ENCODE measurements at regions not wholly inside any gene's neighbourhood (a gene's known extent, or its start where the extent isn't known, plus 50 kb on each side); places are given as distances from the start of the nearest gene placed in this dataset.
A peak's percentile ranks its signal among the peaks of the same experiment; 100 is the strongest.
"Not testable (repeated sequence)": the region's sequence is repeated elsewhere in the genome, so short reads cannot be mapped to it uniquely, and the experiment has no call there.

DNA sequence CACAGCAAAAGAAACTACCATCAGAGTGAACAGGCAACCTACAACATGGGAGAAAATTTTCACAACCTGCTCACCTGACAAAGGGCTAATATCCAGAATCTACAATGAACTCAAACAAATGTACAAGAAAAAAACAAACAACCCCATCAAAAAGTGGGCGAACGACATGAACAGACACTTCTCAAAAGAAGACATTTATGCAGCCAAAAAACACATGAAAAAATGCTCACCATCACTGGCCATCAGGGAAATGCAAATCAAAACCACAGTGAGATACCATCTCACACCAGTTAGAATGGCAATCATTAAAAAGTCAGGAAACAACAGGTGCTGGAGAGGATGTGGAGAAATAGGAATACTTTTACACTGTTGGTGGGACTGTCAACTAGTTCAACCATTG is 207.8 kb downstream of the USP6NL start:
- DNase-seq (ENCODE audit: low spot score) = not testable (repeated sequence)

DNA sequence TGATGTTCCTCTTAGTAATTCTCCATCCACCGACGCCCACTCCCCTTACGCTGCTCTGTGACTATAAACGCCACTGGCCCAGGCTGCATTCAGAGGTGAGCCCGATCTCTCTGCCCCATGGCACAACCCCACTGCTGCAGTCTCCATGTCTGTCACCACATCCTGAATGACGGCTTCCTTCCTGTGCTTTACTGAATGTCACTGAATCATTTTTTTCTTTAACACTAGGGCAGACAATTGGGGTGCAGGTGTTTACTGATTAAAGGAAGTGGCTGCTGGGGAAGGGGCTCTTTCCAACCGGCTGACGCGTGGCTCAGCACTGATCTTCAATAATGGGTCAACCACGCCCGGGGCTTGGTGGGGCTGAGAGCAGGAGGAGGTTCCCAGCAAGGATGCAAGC is 208.3 kb downstream of the USP6NL start:
- DNase-seq (ENCODE audit: low spot score) = peak; percentile 74

DNA sequence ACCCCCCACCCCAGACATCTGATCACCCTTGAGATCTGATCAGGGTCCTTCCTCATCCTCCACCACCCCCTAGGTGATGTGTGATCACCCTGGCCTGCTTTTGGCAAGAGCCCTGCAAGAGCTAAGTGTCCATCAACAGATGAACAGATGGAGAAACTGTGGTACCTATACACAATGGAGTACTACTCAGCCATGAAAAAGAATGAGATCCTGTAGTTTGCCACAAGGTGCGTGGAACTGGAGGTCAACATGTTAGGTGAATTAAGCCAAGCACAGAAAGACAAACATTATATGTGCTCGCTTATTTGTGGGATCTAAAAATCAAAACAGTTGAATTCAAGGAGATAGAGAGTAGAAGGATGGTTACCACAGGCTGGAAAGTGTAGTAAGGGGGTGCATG is 209.1 kb downstream of the USP6NL start:
- no peak for DNase-seq (ENCODE audit: low spot score)

DNA sequence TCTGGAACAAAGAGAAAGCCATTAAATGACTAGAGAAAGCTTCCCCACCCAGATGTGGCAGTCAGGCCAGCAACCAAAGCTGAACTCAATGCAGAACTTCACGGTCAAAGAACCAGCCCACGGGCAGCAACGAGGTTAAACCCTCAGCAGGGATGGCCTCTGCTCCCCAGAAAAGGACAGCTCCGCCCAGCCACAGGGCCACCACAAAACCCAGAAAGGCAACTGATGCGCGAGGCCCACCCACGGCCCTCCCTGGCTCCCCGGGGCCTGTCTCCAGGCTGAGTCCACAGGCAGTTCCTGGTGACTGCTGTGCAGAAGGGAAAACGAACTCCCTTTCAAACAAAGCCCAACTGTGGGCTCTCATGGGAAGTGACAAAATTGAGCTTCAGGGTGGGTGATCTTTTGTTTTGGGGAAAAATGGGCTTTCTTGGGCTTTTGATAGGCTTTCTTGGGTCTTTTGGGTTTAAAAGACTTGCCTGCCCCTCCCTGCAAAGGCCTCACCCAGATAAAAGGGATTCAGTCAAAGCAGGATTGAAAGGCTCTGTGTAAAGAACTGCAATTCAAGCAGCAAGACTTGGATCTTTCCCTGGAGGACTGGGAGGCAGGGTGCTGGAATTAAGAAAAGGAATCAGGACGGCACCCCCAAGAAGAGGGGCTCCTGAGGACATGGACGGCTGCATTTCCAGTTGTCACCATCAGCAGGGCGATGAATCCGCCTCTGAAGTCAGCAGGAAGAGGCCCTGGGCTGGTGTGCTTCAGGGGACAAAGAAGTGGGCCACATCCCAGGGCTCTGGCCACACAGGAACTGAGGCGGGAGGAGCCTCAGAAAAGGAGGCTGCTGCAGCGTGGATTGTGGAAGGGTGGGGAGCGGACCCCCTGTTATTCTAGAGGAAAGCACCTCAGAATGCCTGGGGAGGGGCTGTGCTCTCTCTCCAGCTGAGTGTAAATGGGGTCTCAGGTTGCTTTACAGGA is 209.9 kb downstream of the USP6NL start:
- DNase-seq (ENCODE audit: low spot score) = no peak

DNA sequence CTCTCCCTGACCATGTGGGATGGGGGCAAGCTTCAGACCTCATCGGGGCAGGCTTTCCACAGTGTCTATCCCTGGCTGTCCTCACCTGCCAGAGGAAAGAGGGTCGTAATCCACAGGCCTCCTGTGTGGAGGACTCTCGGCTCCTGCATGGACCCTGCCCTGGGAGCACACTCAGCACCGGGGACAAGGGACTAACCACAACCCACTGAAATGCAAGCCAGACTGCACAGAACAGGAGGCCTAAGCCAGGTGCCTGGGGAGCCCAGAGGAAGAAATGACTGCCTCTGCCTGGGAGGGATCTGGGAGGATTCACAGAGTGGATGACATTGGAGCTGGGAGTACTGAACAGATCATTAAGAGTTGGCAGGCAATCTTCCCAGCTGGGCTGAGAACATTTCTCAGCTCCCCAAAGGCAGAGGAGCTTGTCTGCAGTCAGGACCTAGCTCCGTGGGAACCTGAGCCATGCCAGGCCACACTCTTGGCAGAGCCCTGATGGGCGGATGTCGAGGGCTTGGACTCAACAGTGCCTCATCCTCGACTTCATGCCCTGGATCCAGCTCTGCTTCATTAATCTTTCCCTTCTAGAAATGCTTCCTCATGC is 213.4 kb downstream of the USP6NL start:
- no peak for DNase-seq (ENCODE audit: low spot score)

DNA sequence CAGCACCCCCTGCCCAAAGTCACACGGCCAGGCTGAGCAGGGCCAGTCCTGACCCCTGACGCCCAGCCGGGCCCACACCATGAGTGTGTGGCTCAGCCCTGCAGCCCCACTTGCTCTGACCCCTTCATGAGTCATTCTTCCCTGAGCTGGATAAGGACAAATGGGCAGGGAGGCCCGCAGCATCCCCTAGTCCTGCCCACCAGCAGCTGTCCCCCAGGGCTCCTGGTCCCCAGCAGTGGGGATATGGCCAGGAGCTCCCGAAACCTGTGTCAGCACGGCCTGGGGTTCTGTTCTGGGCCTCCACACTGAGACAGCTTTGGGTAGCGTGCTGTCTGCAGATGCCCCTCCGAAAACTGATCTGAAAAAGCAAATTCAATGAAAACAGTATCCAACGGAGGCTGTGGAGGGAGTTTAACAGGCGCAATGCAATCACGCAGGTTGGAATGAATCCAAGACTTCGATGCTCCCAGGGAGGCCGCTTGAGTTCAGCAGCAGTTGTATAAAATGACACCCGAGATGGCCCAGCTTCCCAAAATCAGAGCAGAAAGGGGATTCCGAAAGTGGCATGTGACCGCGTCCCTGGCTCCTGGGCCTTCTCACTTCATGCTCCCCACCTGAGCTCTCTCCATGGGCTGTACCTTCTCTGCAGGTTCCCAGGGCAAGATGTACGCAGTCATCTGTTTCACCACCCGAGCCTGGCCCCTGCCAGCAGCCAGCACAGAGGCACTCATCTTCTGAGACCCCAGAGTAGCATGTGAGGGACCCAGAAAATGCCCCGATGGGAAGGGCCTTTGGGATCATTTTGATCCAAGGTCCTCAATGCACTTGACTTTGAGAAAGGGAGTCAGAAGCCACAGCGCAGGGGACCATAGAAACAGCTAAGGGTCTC is 214.1 kb downstream of the USP6NL start:
- no peak for DNase-seq (ENCODE audit: low spot score)

DNA sequence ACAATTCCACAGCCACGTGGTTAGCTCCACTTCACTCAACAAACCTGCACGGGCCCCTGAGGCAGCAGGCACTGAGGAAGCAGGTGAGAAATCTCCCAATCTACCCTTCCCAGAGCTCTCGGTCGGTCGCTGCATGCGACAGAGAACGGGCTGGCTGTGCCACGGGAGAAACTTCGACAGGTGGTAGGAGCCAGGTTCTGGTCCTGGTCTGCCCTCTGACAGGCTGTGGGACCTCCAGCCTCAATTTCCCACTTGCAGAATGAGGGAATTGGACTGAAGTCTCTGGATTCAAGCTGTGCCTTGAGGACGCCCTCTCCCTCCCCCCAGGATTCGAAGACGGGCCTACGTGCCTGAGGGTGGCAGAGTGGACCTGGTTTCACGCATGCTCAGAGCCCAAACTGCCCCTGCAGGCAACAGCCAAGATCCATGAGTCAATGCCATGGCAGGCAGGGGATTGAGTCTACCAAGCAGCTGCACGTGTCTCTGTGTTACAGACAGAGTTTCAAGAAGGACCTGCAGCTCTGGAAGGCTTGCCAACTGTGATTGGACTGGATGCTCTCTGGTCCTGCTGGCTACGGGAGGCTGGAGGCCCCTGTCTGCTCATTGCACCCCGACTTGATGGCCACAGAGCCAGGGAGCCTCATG is 215.0 kb downstream of the USP6NL start:
- no peak for DNase-seq (ENCODE audit: low spot score)

DNA sequence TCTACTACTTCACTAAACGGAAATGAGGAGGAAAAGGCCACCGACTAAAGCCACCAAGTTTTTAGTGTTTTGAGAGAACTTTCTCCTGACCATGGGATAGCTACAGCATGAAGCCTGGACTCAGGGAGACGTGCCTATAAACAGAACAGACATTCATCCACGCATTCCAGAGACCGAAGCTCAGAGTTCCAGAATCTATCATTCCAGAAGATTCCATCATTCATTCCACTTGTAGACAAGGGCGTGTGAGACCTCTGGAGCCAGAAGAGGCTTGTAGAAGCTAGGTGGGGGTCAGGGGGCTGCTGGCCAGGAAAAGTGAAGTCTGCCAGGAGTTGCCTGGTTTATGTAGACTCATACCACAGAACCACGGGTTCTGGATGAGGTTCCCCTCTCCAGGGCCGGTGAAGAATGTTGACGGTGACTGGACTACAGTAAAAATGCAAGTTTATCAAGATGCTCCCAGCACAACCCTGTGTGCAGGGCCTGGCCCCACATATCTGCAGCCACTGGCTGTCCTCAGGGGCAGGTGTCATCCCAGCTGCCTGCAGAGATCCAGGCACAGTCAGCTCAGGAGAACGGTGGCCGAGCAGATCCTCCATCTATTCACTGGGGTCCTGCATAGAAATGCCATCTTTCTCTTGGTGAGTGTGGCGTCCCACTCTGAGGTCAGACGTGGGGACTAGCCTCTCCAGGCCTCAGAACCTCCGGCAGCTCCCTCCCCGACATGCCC is 215.7 kb downstream of the USP6NL start:
- DNase-seq (ENCODE audit: low spot score) = no peak

DNA sequence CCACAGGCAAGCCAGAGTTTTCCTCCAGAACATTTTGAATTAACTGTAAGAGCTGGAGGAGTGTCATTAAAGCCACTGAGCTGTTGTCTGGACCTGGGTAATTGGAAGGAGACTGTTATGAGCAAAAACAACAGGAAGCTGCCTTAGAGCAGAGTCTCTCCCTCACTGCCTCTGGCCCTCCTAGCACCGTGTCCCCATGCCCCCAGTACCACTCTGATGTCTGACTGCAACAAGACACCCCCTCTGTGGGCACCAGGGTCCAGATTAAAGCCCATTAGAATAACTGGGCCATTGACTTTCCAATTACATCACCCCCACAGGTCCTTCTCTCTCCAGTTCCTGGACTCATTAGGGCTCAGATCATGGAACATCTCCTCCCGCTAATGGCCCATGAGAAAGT is 216.3 kb downstream of the USP6NL start:
- DNase-seq (ENCODE audit: low spot score) = no peak

DNA sequence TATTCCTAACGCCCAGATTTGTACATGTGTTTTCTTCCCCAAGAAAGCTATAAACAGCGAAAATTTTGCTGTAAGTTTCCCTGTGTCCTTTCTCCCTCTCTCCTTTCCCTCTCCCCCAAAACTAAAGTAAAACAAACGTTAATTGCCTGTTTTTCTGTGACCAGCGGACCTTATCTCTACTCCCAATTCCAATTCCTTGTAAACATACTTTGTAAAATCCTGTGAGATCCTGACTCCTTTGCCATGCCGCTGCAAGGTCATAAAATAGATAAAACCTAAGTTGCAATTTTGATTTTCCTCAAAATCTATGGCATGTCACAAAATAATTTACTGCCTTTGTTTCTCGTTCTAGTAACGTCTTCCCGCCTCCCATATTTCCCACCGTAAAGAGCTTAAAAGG is 217.6 kb downstream of the USP6NL start:
- no peak for DNase-seq (ENCODE audit: low spot score)

DNA sequence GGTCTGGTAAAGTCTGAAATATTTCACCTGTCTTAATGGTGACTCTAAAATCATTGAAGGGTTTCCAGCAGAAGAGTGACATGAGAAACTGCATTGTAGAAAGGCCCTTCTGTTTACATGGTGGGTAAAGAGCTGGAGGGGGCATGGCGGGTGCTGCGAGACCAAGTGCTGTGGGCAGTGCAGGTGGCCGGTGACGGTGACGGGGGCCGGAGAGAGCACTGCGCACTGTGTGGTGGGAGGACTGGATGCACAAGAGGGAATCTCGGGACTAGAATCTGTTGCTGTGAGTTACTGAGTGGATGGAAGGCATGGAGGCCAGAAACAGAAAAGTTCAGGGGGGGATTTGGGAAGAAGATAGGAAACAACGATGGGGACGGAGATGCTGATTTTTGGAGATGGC is 218.7 kb downstream of the USP6NL start:
- DNase-seq (ENCODE audit: low spot score) = no peak

DNA sequence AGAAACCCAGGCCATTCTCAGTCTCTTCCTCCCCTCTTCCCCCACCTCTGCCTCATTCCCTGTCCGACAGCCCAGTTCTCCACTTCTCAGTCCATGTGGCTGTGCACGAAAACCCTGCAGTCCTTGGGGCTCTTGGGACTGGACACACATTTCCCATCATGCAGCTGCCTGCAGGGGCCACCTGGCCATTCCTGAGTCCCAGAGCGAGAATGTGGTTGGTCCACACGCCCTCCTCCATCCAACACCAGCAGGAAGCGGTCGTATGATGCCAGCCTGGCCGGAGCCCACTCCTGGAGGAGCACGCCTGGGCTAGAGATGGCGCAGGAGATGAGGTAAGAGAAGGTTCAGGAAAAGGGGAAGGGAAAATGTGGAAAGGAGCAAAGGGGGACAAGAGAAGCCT is 222.5 kb downstream of the USP6NL start:
- DNase-seq (ENCODE audit: low spot score) = no peak

DNA sequence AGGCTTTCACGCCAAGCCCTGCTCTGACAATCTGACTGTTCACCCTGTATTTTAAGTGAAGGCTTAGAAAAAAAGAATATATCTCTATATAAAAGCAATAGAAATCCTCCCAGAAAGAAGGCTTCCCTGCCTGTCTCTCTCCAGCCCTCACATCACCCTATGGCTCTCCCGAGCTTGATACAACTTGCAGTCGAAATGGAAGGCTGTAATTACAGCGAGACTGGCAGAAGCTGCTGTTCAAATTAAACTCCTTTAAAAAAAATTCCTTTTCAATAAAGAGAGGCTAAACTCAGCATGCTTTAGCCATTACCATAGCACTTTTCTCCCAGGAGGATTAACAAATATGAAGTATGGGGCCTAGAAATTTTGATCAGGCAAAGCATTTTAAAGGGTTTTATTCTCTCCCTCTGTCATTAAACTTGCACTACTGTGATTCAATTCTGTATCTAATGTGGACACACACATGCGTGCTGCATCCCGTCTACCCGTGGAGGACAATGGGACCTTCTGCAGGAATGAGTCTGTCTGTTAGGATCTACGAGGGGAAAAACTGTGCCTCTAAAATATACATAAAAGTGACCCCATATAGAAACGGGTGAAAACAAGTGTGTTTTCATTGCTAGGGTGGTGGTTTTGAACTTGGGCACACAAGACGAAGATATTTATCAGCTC is 223.8 kb downstream of the USP6NL start:
- no peak for DNase-seq (ENCODE audit: low spot score)

DNA sequence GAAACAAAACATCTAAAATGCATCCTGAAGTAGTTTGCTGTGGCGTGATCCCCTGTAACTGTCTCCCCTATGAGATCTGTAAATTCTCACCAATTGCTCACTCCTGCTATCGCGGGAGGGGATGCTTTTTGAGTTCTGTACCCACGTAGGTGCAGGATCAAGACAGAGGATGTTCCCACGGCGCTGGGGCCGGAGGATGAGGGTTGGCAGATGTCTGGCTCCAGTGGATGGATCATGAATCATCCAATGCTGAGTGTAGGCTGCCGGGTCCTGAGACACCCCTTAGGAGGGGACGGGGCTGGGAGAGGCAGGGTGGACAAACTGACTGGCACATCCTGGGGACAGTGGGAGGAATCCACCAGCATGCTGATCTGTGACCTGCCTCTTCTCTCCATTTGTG is 224.4 kb downstream of the USP6NL start:
- no peak for DNase-seq (ENCODE audit: low spot score)

Data from CD4-positive, alpha-beta T cell treated with Interleukin-15 for 4 hours (primary cell).